ENCODE measurements at regions not wholly inside any gene's neighbourhood (a gene's known extent, or its start where the extent isn't known, plus 50 kb on each side); places are given as distances from the start of the nearest gene placed in this dataset.

DNA sequence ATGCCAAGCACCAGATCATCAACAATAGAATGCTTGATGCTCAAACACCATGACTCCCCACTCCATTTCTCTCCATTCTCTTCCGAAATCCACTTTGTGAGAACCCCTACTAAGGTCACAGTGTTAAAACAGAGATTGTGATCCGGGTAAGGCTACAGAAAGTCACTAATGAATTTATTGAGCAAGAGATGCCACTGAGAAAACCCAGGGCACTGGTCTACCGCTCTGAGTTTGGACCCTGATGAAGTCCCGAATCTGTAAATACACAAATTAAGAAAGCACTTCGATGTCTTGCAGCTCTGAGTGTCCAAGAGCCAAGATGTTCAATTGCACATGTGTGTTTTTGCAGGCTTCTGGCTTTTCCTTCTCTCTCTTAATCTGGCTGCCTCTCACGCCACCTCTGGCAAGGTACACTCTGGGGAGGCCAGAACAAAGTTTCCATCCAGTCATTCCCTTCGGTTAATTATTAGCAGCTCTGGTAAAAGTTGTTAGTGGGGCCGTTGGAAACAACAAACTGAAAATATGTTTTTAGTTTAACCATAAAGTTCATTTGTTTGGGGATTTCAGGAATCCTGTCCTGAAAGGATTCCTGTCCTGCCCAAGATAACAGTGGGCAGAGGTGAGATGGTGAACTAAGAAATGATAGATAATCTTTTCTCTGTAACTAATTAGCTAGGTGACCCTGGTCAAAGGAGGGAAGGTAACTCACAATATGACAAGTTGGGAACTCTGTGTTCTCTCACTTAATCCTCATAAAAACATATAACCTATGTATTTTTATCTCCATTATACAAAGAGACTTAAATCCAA, 75.4 kb downstream of the BTG1 start:
- TF ChIP-seq, protein P1, sequence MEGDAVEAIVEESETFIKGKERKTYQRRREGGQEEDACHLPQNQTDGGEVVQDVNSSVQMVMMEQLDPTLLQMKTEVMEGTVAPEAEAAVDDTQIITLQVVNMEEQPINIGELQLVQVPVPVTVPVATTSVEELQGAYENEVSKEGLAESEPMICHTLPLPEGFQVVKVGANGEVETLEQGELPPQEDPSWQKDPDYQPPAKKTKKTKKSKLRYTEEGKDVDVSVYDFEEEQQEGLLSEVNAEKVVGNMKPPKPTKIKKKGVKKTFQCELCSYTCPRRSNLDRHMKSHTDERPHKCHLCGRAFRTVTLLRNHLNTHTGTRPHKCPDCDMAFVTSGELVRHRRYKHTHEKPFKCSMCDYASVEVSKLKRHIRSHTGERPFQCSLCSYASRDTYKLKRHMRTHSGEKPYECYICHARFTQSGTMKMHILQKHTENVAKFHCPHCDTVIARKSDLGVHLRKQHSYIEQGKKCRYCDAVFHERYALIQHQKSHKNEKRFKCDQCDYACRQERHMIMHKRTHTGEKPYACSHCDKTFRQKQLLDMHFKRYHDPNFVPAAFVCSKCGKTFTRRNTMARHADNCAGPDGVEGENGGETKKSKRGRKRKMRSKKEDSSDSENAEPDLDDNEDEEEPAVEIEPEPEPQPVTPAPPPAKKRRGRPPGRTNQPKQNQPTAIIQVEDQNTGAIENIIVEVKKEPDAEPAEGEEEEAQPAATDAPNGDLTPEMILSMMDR (conservative IDR thresholded peaks at IDR 0.05; ENCODE audit: low read length): no peak
- no peak overlapping the region for H3K4me3 ChIP-seq (ENCODE audit: low read length)

DNA sequence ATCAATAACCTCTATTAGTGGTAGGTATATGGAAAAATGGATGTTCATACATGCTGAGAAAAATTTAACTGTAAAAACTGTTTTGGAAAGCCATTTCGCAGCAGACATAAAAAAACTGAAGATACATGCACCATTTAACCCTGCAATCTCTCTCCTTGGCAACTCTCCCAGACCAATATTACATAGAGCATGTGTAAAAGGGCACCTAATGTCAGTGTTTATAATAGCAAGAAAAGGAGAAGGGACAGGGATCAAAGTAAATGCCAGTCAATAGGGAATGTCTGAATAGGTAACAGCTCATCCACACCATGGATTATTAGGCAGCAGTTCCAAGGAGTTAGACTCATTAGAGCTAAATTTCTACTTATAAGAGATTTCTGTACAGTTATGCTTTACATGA, 77.2 kb downstream of the BTG1 start:
- DNase-seq (ENCODE audit: low read depth): no peak

More for the DNA sequence above, 75.4 kb downstream of the BTG1 start:
- no peak for DNase-seq (ENCODE audit: low read depth)

DNA sequence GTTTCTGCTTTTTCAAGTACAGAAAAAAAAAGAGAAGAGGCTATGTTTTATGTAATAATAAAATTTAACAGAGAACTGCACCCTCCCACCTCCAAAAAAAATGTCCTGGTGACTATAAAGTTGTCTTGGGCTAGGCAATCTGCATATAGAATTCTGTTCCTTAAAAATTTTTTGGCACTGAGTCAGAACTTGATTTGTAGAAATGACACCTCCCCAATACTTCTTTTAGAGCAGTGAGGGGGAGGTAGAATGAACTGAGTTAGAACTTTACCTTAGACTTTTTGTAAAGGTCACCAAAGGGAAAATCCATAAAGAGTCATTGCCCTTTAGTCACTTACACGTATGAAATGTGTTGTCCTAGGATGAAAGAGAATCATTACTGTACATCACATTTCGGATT, 80.0 kb downstream of the BTG1 start:
- TF ChIP-seq, protein P1 (conservative IDR thresholded peaks at IDR 0.05; ENCODE audit: low read length): no peak
- no peak for DNase-seq (ENCODE audit: low read depth)
- no peak overlapping the region for H3K4me3 ChIP-seq (ENCODE audit: low read length)

More for the DNA sequence above, 77.2 kb downstream of the BTG1 start:
- no peak overlapping the region for H3K4me3 ChIP-seq (ENCODE audit: low read length)
- TF ChIP-seq, protein P1 (conservative IDR thresholded peaks at IDR 0.05; ENCODE audit: low read length): no peak

DNA sequence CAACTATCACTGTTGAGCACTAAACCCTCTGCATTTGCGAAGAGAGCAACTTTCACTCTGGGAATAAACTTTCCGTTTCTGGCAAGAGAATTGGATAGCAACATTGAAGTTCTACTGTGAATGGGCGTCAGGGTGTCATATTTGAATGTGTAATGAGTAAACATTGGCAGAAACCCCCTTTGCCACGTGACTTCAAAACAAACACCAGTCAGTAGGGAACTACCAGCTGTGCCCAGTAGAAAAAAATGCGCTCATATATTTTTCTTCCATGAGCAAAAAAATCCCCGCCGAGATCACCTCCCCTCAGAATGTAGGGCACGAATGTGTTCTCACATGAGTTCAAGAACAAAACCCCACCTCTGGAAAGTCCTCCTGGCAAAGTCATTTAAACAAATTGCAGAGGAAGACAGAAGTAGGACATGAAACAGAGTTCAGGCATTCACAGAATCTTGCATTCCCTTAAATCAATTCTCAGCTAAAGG, 80.6 kb downstream of the BTG1 start:
- TF ChIP-seq, protein P1 (conservative IDR thresholded peaks at IDR 0.05; ENCODE audit: low read length): no peak
- no peak overlapping the region for H3K4me3 ChIP-seq (ENCODE audit: low read length)
- DNase-seq (ENCODE audit: low read depth): peak; percentile 48

DNA sequence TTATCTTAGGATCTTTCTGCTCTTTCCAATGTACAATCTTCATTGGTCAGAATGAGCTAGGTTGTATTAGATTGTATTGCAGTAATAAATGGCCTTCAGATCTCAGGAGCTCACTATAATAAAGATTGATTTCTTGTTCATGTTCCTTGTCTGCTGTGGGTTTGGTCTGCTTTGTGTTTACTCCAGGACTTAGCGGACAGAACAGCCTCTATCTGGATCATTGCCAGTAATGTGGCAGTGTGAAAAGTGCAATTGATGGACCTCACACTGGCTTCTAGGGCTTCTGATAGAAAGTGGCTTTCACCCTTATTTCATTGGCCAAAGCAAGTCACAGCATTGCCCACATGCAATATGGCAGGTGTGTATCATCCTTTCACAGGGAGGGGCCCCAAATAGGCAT, 81.2 kb downstream of the BTG1 start:
- TF ChIP-seq, protein P1 (conservative IDR thresholded peaks at IDR 0.05; ENCODE audit: low read length): no peak
- H3K4me3 ChIP-seq (ENCODE audit: low read length): no peak overlapping the region
- DNase-seq (ENCODE audit: low read depth): no peak

DNA sequence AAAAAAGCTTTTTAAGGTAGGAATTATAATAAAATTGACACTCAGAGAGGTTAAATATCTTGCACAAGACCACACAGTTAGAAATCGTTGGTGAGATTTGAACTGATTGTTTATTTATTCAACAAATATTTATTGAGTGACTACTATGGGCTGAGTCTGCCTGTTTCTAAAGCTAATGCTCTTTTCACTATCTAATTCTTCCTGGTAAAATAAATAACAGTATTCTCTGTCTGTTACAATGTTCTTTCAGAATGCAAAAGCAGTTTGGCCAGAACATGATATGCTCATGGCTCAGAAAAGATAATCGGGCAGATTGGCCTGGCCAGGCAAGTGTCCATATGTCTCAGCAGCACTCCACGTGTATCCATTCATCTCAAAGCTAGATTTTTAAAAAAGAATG, 82.0 kb downstream of the BTG1 start:
- TF ChIP-seq, protein P1 (conservative IDR thresholded peaks at IDR 0.05; ENCODE audit: low read length): no peak
- no peak overlapping the region for H3K4me3 ChIP-seq (ENCODE audit: low read length)
- no peak for DNase-seq (ENCODE audit: low read depth)

Measured in AG10803 (cell line).